ENCODE measurements at regions not wholly inside any gene's neighbourhood (a gene's known extent, or its start where the extent isn't known, plus 50 kb on each side); places are given as distances from the start of the nearest gene placed in this dataset.
A peak's percentile ranks its signal among the peaks of the same experiment; 100 is the strongest.

- TF ChIP-seq, protein P1, sequence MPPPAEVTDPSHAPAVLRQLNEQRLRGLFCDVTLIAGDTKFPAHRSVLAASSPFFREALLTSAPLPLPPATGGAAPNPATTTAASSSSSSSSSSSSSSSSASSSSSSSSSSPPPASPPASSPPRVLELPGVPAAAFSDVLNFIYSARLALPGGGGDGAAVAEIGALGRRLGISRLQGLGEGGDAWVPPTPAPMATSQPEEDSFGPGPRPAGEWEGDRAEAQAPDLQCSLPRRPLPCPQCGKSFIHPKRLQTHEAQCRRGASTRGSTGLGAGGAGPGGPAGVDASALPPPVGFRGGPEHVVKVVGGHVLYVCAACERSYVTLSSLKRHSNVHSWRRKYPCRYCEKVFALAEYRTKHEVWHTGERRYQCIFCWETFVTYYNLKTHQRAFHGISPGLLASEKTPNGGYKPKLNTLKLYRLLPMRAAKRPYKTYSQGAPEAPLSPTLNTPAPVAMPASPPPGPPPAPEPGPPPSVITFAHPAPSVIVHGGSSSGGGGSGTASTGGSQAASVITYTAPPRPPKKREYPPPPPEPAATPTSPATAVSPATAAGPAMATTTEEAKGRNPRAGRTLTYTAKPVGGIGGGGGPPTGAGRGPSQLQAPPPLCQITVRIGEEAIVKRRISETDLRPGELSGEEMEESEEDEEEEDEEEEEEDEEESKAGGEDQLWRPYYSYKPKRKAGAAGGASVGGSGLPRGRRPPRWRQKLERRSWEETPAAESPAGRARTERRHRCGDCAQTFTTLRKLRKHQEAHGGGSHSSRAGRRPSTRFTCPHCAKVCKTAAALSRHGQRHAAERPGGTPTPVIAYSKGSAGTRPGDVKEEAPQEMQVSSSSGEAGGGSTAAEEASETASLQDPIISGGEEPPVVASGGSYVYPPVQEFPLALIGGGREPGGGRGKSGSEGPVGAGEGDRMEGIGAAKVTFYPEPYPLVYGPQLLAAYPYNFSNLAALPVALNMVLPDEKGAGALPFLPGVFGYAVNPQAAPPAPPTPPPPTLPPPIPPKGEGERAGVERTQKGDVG (CRISPR knock-in tag; IDR thresholded peaks at IDR 0.05) = no peak
- TF ChIP-seq NBN (IDR thresholded peaks at IDR 0.05) = no peak
- TF ChIP-seq POLR2A (IDR thresholded peaks at IDR 0.05; ENCODE audit: low read depth, low read length) = no peak
- no peak for TF ChIP-seq BHLHE40 (IDR thresholded peaks at IDR 0.05; ENCODE audit: borderline replicate concordance in 1 of 2, low read depth in 2 of 2, low read length in 1 of 2)
- TF ChIP-seq, protein P2, sequence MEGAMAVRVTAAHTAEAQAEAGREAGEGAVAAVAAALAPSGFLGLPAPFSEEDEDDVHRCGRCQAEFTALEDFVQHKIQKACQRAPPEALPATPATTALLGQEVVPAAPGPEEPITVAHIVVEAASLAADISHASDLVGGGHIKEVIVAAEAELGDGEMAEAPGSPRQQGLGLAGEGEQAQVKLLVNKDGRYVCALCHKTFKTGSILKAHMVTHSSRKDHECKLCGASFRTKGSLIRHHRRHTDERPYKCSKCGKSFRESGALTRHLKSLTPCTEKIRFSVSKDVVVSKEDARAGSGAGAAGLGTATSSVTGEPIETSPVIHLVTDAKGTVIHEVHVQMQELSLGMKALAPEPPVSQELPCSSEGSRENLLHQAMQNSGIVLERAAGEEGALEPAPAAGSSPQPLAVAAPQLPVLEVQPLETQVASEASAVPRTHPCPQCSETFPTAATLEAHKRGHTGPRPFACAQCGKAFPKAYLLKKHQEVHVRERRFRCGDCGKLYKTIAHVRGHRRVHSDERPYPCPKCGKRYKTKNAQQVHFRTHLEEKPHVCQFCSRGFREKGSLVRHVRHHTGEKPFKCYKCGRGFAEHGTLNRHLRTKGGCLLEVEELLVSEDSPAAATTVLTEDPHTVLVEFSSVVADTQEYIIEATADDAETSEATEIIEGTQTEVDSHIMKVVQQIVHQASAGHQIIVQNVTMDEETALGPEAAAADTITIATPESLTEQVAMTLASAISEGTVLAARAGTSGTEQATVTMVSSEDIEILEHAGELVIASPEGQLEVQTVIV (IDR thresholded peaks at IDR 0.05; ENCODE audit: borderline replicate concordance, partially characterized antibody) = no peak
- TF ChIP-seq MYB (IDR thresholded peaks at IDR 0.05; ENCODE audit: borderline replicate concordance, low read depth, low read length) = no peak
- no peak for TF ChIP-seq SREBF1 (IDR thresholded peaks at IDR 0.05; ENCODE audit: low read length)
- 0 out of 2 replicates have a peak, but pooled peaks have one; percentile 40 for TF ChIP-seq TCF3 (IDR thresholded peaks at IDR 0.05; ENCODE audit: borderline replicate concordance, insufficient read depth, low read depth, low read length)
- TF ChIP-seq, protein P3, sequence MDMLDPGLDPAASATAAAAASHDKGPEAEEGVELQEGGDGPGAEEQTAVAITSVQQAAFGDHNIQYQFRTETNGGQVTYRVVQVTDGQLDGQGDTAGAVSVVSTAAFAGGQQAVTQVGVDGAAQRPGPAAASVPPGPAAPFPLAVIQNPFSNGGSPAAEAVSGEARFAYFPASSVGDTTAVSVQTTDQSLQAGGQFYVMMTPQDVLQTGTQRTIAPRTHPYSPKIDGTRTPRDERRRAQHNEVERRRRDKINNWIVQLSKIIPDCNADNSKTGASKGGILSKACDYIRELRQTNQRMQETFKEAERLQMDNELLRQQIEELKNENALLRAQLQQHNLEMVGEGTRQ (IDR thresholded peaks at IDR 0.05; ENCODE audit: borderline replicate concordance, low read depth, low read length) = no peak
- no peak for TF ChIP-seq RBBP5 (conservative IDR thresholded peaks at IDR 0.05)
- no peak for TF ChIP-seq CHD4 (IDR thresholded peaks at IDR 0.05)
- TF ChIP-seq NFIC (IDR thresholded peaks at IDR 0.05; ENCODE audit: low read depth, low read length) = peak; percentile 88
- TF ChIP-seq, protein P4, sequence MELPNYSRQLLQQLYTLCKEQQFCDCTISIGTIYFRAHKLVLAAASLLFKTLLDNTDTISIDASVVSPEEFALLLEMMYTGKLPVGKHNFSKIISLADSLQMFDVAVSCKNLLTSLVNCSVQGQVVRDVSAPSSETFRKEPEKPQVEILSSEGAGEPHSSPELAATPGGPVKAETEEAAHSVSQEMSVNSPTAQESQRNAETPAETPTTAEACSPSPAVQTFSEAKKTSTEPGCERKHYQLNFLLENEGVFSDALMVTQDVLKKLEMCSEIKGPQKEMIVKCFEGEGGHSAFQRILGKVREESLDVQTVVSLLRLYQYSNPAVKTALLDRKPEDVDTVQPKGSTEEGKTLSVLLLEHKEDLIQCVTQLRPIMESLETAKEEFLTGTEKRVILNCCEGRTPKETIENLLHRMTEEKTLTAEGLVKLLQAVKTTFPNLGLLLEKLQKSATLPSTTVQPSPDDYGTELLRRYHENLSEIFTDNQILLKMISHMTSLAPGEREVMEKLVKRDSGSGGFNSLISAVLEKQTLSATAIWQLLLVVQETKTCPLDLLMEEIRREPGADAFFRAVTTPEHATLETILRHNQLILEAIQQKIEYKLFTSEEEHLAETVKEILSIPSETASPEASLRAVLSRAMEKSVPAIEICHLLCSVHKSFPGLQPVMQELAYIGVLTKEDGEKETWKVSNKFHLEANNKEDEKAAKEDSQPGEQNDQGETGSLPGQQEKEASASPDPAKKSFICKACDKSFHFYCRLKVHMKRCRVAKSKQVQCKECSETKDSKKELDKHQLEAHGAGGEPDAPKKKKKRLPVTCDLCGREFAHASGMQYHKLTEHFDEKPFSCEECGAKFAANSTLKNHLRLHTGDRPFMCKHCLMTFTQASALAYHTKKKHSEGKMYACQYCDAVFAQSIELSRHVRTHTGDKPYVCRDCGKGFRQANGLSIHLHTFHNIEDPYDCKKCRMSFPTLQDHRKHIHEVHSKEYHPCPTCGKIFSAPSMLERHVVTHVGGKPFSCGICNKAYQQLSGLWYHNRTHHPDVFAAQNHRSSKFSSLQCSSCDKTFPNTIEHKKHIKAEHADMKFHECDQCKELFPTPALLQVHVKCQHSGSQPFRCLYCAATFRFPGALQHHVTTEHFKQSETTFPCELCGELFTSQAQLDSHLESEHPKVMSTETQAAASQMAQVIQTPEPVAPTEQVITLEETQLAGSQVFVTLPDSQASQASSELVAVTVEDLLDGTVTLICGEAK (IDR thresholded peaks at IDR 0.05; ENCODE audit: borderline replicate concordance) = no peak
- no peak for TF ChIP-seq CHD1 (IDR thresholded peaks at IDR 0.05; ENCODE audit: low read depth, low read length)
- TF ChIP-seq IKZF2 (IDR thresholded peaks at IDR 0.05) = no peak
- TF ChIP-seq ZNF687 (IDR thresholded peaks at IDR 0.05) = no peak
- no peak for TF ChIP-seq NR2C2 (IDR thresholded peaks at IDR 0.05; ENCODE audit: borderline replicate concordance, control insufficient read depth, insufficient read length, low read depth)
Measured at GRCh38 chr7:17071866-17072265, 190.1 kb upstream of the AGR3 start (continued).
